NCI-H526 (cell line): ENCODE measurements at regions not wholly inside any gene's neighbourhood (a gene's known extent, or its start where the extent isn't known, plus 50 kb on each side); places are given as distances from the start of the nearest gene placed in this dataset.
A peak's percentile ranks its signal among the peaks of the same experiment; 100 is the strongest.

Experiments
- DNase-seq, 2 experiments: peaks; one replicate each; lab custom pipeline; 2025; lab: John Stamatoyannopoulos, UW

DNA sequence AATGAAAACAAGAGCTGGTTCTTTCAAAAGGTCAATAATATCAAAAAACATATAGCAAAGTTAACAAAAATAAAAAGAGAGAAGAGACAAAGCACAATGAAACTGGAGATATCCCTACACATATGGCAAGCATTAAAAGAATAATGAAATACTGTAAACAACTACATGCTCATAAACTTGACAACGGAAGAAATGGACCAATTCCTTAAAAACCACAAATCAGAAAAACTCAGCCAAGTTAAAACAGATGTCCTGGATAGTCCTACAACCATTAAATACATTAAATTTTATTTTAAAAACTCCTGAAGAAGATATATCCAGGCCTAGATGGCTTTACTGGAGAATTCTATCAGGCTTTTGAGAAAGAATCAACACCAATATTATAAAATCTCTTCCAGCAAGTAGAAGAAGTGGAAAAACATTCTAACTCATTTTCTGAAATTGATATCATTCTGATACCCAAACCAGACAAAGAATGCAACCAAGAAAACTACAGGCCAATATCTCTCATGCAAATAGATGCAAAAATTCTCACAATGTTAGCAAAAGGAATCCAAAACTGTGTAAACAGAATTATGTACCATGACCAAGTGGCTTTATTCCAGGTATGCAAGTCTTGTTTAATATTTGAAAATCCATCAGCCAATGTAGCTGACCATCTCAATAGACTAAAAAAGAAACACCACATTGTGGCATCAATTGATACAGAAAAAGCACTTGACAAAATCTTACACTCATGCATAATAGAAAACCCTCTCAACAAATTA, 56.1 kb upstream of the LRRC7 start:
- DNase-seq: peak; percentile 60 to 72

DNA sequence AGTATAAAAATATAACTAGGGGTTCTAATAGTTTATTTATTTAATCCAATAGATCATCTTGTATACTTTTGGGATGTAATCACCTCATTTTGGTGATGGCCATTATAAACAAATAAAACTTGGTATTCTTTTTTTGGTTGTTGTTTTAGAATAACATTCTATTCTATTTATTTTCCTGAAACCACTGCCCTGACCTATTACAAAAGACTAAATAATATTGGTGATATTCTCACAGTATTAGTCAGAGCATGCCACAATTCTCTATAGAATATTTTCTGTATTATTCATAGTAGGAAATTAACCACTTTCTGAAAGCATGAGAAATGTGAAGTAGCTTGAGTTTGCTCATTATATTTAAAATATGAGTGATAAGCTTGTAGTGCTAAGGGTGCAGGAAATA, 54.1 kb upstream of the LRRC7 start:
- DNase-seq: no peak
